GM23248 (cell line): ENCODE measurements at regions not wholly inside any gene's neighbourhood (a gene's known extent, or its start where the extent isn't known, plus 50 kb on each side); places are given as distances from the start of the nearest gene placed in this dataset.

ENCODE experiments used
- DNase-seq: peaks from one replicate; pipeline ENCODE4 v3.0.0-alpha.2; 2015
- H2AFZ ChIP-seq: fragments of 200-600 bp; sonication (generic); 2 replicates; pipeline ENCODE4 v1.6.1; 2016; ENCODE audit warnings: antibody characterized with exemption
- H3F3A ChIP-seq: fragments of 200-600 bp; sonication (generic); 2 replicates; pipeline ENCODE4 v1.6.1; 2016; ENCODE audit warnings: mild to moderate bottlenecking, antibody characterized with exemption, mixed run types; ENCODE audit not compliant: insufficient read depth
- H3K27ac ChIP-seq: fragments of 200-600 bp; sonication (generic); 2 replicates; pipeline ENCODE4 v1.5.1; 2016; ENCODE audit warnings: mild to moderate bottlenecking
- H3K27me3 ChIP-seq: fragments of 200-600 bp; sonication (generic); replicated peaks from 2 replicates; pipeline ENCODE4 v1.6.1; 2016; ENCODE audit warnings: mild to moderate bottlenecking; ENCODE audit not compliant: insufficient read depth
- H3K36me3 ChIP-seq: fragments of 200-600 bp; sonication (generic); 2 replicates; pipeline ENCODE4 v1.6.1; 2016; ENCODE audit warnings: low read depth, mild to moderate bottlenecking
- H3K4me1 ChIP-seq: fragments of 200-600 bp; sonication (generic); 2 replicates; pipeline ENCODE4 v1.6.1; 2016; ENCODE audit warnings: mild to moderate bottlenecking; ENCODE audit not compliant: insufficient read depth
- H3K4me2 ChIP-seq: fragments of 200-600 bp; sonication (generic); one replicate; pipeline ENCODE4 v1.6.1; 2016; ENCODE audit warnings: mild to moderate bottlenecking; ENCODE audit not compliant: unreplicated experiment
- H3K4me3 ChIP-seq: fragments of 200-600 bp; sonication (generic); 2 replicates; pipeline ENCODE4 v1.5.1; 2016; ENCODE audit warnings: mild to moderate bottlenecking
- H3K79me2 ChIP-seq: fragments of 200-600 bp; sonication (generic); 2 replicates; pipeline ENCODE4 v1.6.1; 2016; ENCODE audit warnings: mild to moderate bottlenecking; ENCODE audit not compliant: insufficient read depth
- H3K9ac ChIP-seq: fragments of 200-600 bp; sonication (generic); 2 replicates; pipeline ENCODE4 v1.6.1; 2016; ENCODE audit warnings: mild to moderate bottlenecking
- H3K9me2 ChIP-seq: fragments of 200-600 bp; sonication (generic); 2 replicates; pipeline ENCODE4 v1.6.1; 2016; ENCODE audit warnings: mixed run types, mild to moderate bottlenecking, moderate library complexity; ENCODE audit not compliant: insufficient read depth
- H3K9me3 ChIP-seq: fragments of 200-600 bp; sonication (generic); one replicate; pipeline ENCODE4 v1.6.1; 2017; ENCODE audit warnings: low read depth
- H4K20me1 ChIP-seq: fragments of 200-600 bp; sonication (generic); 2 replicates; pipeline ENCODE4 v1.6.0; 2016; ENCODE audit not compliant: insufficient read depth
- EZH2 ChIP-seq: fragments of 200-600 bp; sonication (generic); IDR thresholded peaks from 2 replicates; pipeline ENCODE4 v1.6.1; 2018; ENCODE audit warnings: antibody characterized with exemption, mild to moderate bottlenecking; ENCODE audit not compliant: insufficient read depth, poor library complexity, severe bottlenecking
- EZH2phosphoT487 ChIP-seq: fragments of 200-600 bp; sonication (generic); IDR thresholded peaks from 2 replicates; pipeline ENCODE4 v1.6.1; 2018; ENCODE audit warnings: antibody characterized with exemption, moderate library complexity, mild to moderate bottlenecking, low read depth; ENCODE audit not compliant: insufficient read depth
- WGBS, 2 experiments: methylation state at CpG; one replicate each; pipeline ENCODE4 v1.1.6; 2015 to 2017; ENCODE audit warnings: low lambda C conversion rate in 2 of 2, low coverage in 1 of 2; ENCODE audit errors: missing lambda C conversion rate in 2 of 2; 5-methylcytosine and 5-hydroxymethylcytosine counted together
- in situ Hi-C: fragments of 300-500 bp; cut with MboI; formaldehyde crosslinking; loops from 2 replicates; pipeline ENCODE4 v1.15.0; 2020

- TF ChIP-seq EZH2, result no peak
- 21 to 23% methylated on average over 2 of the region's 2 CpGs for WGBS, 2 experiments
Observed at GRCh38 chr4:136881666-136882065, 650.6 kb downstream of the PCDH18 start.

GRCh38 chr4:136873555-136873954 is 658.7 kb downstream of the PCDH18 start:
- DNase-seq, result no peak
- H3K4me2 ChIP-seq, result no peak overlapping the region
- 35 to 38% methylated on average over 1 of the region's 1 CpG for WGBS, 2 experiments

More at GRCh38 chr4:136881666-136882065, 650.6 kb downstream of the PCDH18 start:
- no peaks in the 10 kb centered on the region for H3K9me2 ChIP-seq
- no peaks in the 10 kb centered on the region for H3K4me1 ChIP-seq
- no peak overlapping the region for H3K9ac ChIP-seq
- no peak overlapping the region for H2AFZ ChIP-seq
- no peaks in the 10 kb centered on the region for H4K20me1 ChIP-seq
- H3K27ac ChIP-seq, result no peak overlapping the region
- in situ Hi-C loops, result no loop called here
- H3K27me3 ChIP-seq, result no peaks in the 10 kb centered on the region
- no peaks in the 10 kb centered on the region for H3F3A ChIP-seq
- H3K36me3 ChIP-seq, result no peaks in the 10 kb centered on the region
- no peak for DNase-seq
- H3K9me3 ChIP-seq, result no peaks in the 10 kb centered on the region
- H3K4me3 ChIP-seq, result no peak overlapping the region
- no peaks in the 10 kb centered on the region for H3K79me2 ChIP-seq
- no peak overlapping the region for H3K4me2 ChIP-seq

GRCh38 chr4:136867465-136867864 is 664.8 kb downstream of the PCDH18 start:
- no peaks in the 10 kb centered on the region for H3K79me2 ChIP-seq
- no peak overlapping the region for H3K4me2 ChIP-seq
- peaks cover 7% of the 10 kb centered on the region for H3K4me1 ChIP-seq
- in situ Hi-C loops, result no loop called here
- TF ChIP-seq EZH2 (no peak), EZH2phosphoT487 (no peak)
- no peak overlapping the region for H3K4me3 ChIP-seq
- H2AFZ ChIP-seq, result no peak overlapping the region
- no peaks in the 10 kb centered on the region for H4K20me1 ChIP-seq
- DNase-seq, result no peak
- H3K36me3 ChIP-seq, result no peaks in the 10 kb centered on the region
- H3K9me3 ChIP-seq, result no peaks in the 10 kb centered on the region
- H3K9ac ChIP-seq, result no peak overlapping the region
- no peaks in the 10 kb centered on the region for H3K27me3 ChIP-seq
- no peaks in the 10 kb centered on the region for H3K9me2 ChIP-seq
- WGBS, 2 experiments, result 77 to 78% methylated on average over 10 of the region's 10 CpGs
- no peak overlapping the region for H3K27ac ChIP-seq
- no peaks in the 10 kb centered on the region for H3F3A ChIP-seq

More at GRCh38 chr4:136873555-136873954, 658.7 kb downstream of the PCDH18 start:
- Histone ChIP-seq H3K36me3 (no peaks in the 10 kb centered on the region), H2AFZ (no peak overlapping the region), H3K27me3 (no peaks in the 10 kb centered on the region), H3K9me2 (no peaks in the 10 kb centered on the region), H3F3A (no peaks in the 10 kb centered on the region), H3K9ac (no peak overlapping the region), H3K4me3 (no peak overlapping the region), H3K27ac (no peak overlapping the region), H3K4me1 (no peaks in the 10 kb centered on the region), H4K20me1 (no peaks in the 10 kb centered on the region), H3K79me2 (no peaks in the 10 kb centered on the region), H3K9me3 (no peaks in the 10 kb centered on the region)
- TF ChIP-seq EZH2phosphoT487 (no peak), EZH2 (no peak)
- in situ Hi-C loops, result no loop called here

GRCh38 chr4:136865526-136865925 is 666.8 kb downstream of the PCDH18 start:
- Histone ChIP-seq H3K9me3 (no peaks in the 10 kb centered on the region), H3K79me2 (no peaks in the 10 kb centered on the region), H3K4me1 (peaks cover 7% of the 10 kb centered on the region), H3K27me3 (no peaks in the 10 kb centered on the region), H3K9me2 (no peaks in the 10 kb centered on the region), H3K4me2 (no peak overlapping the region), H4K20me1 (no peaks in the 10 kb centered on the region), H3K9ac (no peak overlapping the region), H3K36me3 (no peaks in the 10 kb centered on the region), H3K27ac (no peak overlapping the region), H3K4me3 (no peak overlapping the region), H3F3A (no peaks in the 10 kb centered on the region), H2AFZ (peak overlapping the region; percentile 34; the same call in 1 of the 2 replicates)
- no peak for TF ChIP-seq EZH2phosphoT487
- TF ChIP-seq EZH2, result no peak
- WGBS, 2 experiments, result 9 to 12% methylated on average over 2 of the region's 2 CpGs
- no peak for DNase-seq
- in situ Hi-C loops, result no loop called here

- 0 to 4% methylated on average over 2 of the region's 2 CpGs for WGBS, 2 experiments
- H3K36me3 ChIP-seq, result no peaks in the 10 kb centered on the region
- H3K4me3 ChIP-seq, result no peak overlapping the region
- H2AFZ ChIP-seq, result peak overlapping the region; percentile 79
- no peaks in the 10 kb centered on the region for H3K79me2 ChIP-seq
- peak overlapping the region; percentile 51 for H3K4me2 ChIP-seq
- H3K9me2 ChIP-seq, result no peaks in the 10 kb centered on the region
- no peak overlapping the region for H3K27ac ChIP-seq
- peaks cover 7% of the 10 kb centered on the region for H3K4me1 ChIP-seq
- H3K9me3 ChIP-seq, result no peaks in the 10 kb centered on the region
- no peaks in the 10 kb centered on the region for H4K20me1 ChIP-seq
- in situ Hi-C loops, result no loop called here
- H3K27me3 ChIP-seq, result no peaks in the 10 kb centered on the region
- no peak for TF ChIP-seq EZH2
- no peak for TF ChIP-seq EZH2phosphoT487
- DNase-seq, result peak; percentile 80
- H3K9ac ChIP-seq, result no peak overlapping the region
- no peaks in the 10 kb centered on the region for H3F3A ChIP-seq
Observed at GRCh38 chr4:136864604-136865185, 667.6 kb downstream of the PCDH18 start.
